Heart right ventricle (tissue), 16 donors: ENCODE measurements at regions not wholly inside any gene's neighbourhood (a gene's known extent, or its start where the extent isn't known, plus 50 kb on each side); places are given as distances from the start of the nearest gene placed in this dataset.
"Not testable (repeated sequence)": the region's sequence is repeated elsewhere in the genome, so short reads cannot be mapped to it uniquely, and the experiment has no call there.

ENCODE experiments used
- ATAC-seq, 8 donors: fragments of 200-7000 bp; cut with Tn5 transposase; one replicate each; pipeline ENCODE4 v1.9.1; 2020; ENCODE audit warnings: mild to moderate bottlenecking in 8 of 8, moderate library complexity in 8 of 8, moderate number of reproducible peaks in 1 of 8
- DNase-seq, 2 donors: peaks; one replicate each; pipeline ENCODE4 v3.0.0-alpha.2; 2020
- H3K27ac ChIP-seq, 10 donors: fragments of 200-600 bp; sonication (generic) in 2 of 10; one replicate each; pipeline versions ENCODE4 v1.5.0 to v1.8.0; 2020 to 2022; ENCODE audit warnings: mild to moderate bottlenecking in 3 of 10
- H3K27me3 ChIP-seq, 7 donors: fragments of 200-600 bp; one replicate each; pipeline ENCODE4 v1.8.0; 2021 to 2022; ENCODE audit warnings: mild to moderate bottlenecking in 2 of 7
- H3K36me3 ChIP-seq, 9 donors: fragments of 200-600 bp; sonication (generic) in 1 of 9; one replicate each; pipeline versions ENCODE4 v1.5.0 to v1.8.0; 2020 to 2022; ENCODE audit warnings: mild to moderate bottlenecking in 2 of 9
- H3K4me1 ChIP-seq, 9 donors: fragments of 200-600 bp; sonication (generic) in 1 of 9; one replicate each; pipeline versions ENCODE4 v1.5.0 to v1.8.0; 2020 to 2022; ENCODE audit warnings: mild to moderate bottlenecking in 4 of 9
- H3K4me3 ChIP-seq, 10 donors: fragments of 200-600 bp; sonication (generic) in 2 of 10; one replicate each; pipeline versions ENCODE4 v1.5.0 to v1.8.0; 2020 to 2022; ENCODE audit warnings: mild to moderate bottlenecking in 7 of 10, moderate library complexity in 2 of 10
- H3K9me3 ChIP-seq, 11 donors: fragments of 200-600 bp in 10 of 11; sonication (generic) in 2 of 11; one replicate each; pipeline versions ENCODE4 v1.5.0 to v1.8.0; 2013 to 2022; ENCODE audit warnings: mild to moderate bottlenecking in 2 of 11, control low read depth in 1 of 11, moderate library complexity in 1 of 11
- CTCF ChIP-seq, 9 donors: fragments of 200-600 bp; sonication (generic) in 2 of 9; IDR thresholded peaks; one replicate each; pipeline versions ENCODE4 v1.5.0 to v1.8.0; 2021 to 2022; ENCODE audit warnings: antibody characterized with exemption in 9 of 9, mild to moderate bottlenecking in 5 of 9, moderate library complexity in 1 of 9
- WGBS, 2 donors: extraction: QIAGEN DNeasy Blood & Tissue Kit; methylation state at CpG; one replicate each; pipeline ENCODE4 v1.1.7; 2013; ENCODE audit warnings: inconsistent platforms in 1 of 2; 5-methylcytosine and 5-hydroxymethylcytosine counted together
- intact Hi-C, 10 donors: fragments of 100-400 bp; cut with DNase I; formaldehyde crosslinking; loops; one replicate each; pipeline versions ENCODE4 v1.11.1 to v1.14.2; 2022
- donor health status: Arrhythmogenic right ventricular cardiomyopathy.
- donor health status: ischemic (EF 13 %, LVEDD 7.1; RV severe dilation, severe dysfunction).
- donor health status: healthy with polysubstance abuse.
- donor health status: DM: no; HTN: yes; CAD: no.
- donor health status: DM: no; HTN: no; CAD: no.
- donor health status: ischemic (EF 25% LVEDD 6.9; RV normal size, moderate dysfunction).
- donor health status: ischemic (EF 25% LVEDD 5.7; RV mildly dilated, moderate dysfunction).
- donor health status: healthy.
- donor health status: DM: yes; HTN: yes; CAD: no.
- donor health status: Ischemic cardiomyopathy.
- donor health status: ischemic (EF 35%, LVEDD 5.7; RV mildly dilated, moderate dysfunction).
- donor health status: nonischemic (EF 11% LVEDD 7.7; RV severe dilation, severe dysfunction).
- donor health status: DM: yes; HTN: yes; CAD: no.
- donor health status: PGD.
- donor health status: ischemic (EF 29% LVEDD 5.4; RV normal size, mild dysfunction).
- donor health status: nonischemic (EF 23%, LVEDD 6.1; RV moderate dilation, normal function).

GRCh38 chr5:66291771-66292170 is 147.7 kb downstream of the SREK1 start:
- WGBS, 2 donors: 94 to 100% methylated on average over 1 of the region's 1 CpG
- peaks cover 0 to 5% (median 0%) of the 10 kb centered on the region in 11 donors for H3K9me3 ChIP-seq
- DNase-seq (no peak), ATAC-seq (no peak)
- H3K27ac ChIP-seq: no peak overlapping the region
- H3K4me1 ChIP-seq: no peaks in the 10 kb centered on the region
- intact Hi-C loops: no loop called here
- TF ChIP-seq CTCF (IDR thresholded peaks at IDR 0.05): no peak
- H3K36me3 ChIP-seq: no peaks in the 10 kb centered on the region
- no peak overlapping the region for H3K4me3 ChIP-seq
- peaks cover 0 to 4% (median 0%) of the 10 kb centered on the region in 7 donors for H3K27me3 ChIP-seq

DNA sequence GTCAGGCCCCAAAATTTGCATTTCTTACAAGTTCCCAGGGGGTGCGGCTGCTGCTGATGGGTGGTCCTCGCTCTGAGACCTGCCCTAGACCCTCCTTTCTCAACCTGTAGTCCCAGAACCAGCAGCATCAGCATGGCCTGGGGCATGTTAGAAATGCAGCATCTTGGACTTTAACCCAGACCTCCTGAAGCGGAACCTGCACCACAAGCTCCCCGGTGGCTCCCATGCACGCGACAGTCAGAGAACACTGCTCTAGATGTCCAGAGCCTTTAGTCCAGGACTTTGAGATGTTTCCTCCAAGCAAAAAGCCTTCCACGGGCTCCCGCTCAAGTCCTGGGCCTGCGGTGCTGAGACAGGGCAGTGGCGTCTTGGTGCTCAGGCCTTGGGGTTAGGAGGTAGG is 149.8 kb downstream of the SREK1 start:
- intact Hi-C loops, DNase-seq, H3K4me3 ChIP-seq, H3K36me3 ChIP-seq, H3K27ac ChIP-seq, H3K9me3 ChIP-seq, H3K4me1 ChIP-seq, H3K27me3 ChIP-seq: not testable (repeated sequence)
- ATAC-seq: peak in 1 of 8 donors; percentile 28
- WGBS, 2 donors: 92 to 94% methylated on average over 10 of the region's 10 CpGs

DNA sequence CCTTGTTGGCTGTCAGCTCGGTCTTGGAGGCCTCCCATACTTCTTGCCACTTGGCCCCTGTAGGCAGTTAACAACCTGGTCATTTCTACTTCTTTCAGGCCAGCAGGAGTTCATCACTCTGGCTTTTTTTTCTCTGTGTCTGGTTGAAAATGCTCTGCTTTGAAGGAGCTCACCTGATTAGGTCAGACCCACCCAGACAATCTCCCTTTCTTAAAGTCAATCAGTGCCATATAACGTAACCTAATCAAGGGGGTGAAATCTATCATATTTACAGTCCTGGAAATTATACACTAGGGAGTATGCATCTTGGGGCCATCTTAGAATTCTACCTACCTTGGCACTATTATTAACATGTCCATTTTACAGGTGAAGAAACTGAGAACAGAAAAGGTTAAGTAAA is 155.4 kb downstream of the SREK1 start:
- no peaks in the 10 kb centered on the region for H3K9me3 ChIP-seq
- H3K36me3 ChIP-seq: no peaks in the 10 kb centered on the region
- peaks cover 0 to 3% (median 0%) of the 10 kb centered on the region in 7 donors for H3K27me3 ChIP-seq
- TF ChIP-seq CTCF (IDR thresholded peaks at IDR 0.05): no peak
- H3K27ac ChIP-seq: no peak overlapping the region
- DNase-seq: no peak
- ATAC-seq: no peak
- H3K4me1 ChIP-seq: no peaks in the 10 kb centered on the region
- no peak overlapping the region for H3K4me3 ChIP-seq
- intact Hi-C loops: no loop called here
- WGBS, 2 donors: 94 to 98% methylated on average over 2 of the region's 2 CpGs

GRCh38 chr5:66302344-66302743 is 158.2 kb downstream of the SREK1 start:
- intact Hi-C loops: loop anchor here in 7 of 10 donors (10.0 kb wide), 6 partner anchors 202 to 912 kb away; partner anchors contain the start of gene MAST4 (in 1 of the 7)

More at GRCh38 chr5:66302344-66302743, 158.2 kb downstream of the SREK1 start:
- peaks cover 0 to 3% (median 0%) of the 10 kb centered on the region in 7 donors for H3K27me3 ChIP-seq
- 93 to 96% methylated on average over 12 of the region's 12 CpGs for WGBS, 2 donors
- ATAC-seq (no peak), DNase-seq (no peak)
- no peak for TF ChIP-seq CTCF (IDR thresholded peaks at IDR 0.05)
- H3K36me3 ChIP-seq: no peaks in the 10 kb centered on the region
- peaks cover 0 to 17% (median 15%) of the 10 kb centered on the region in 9 donors for H3K4me1 ChIP-seq
- no peak overlapping the region for H3K4me3 ChIP-seq
- no peaks in the 10 kb centered on the region for H3K9me3 ChIP-seq
- no peak overlapping the region for H3K27ac ChIP-seq
